ENCODE measurements at regions not wholly inside any gene's neighbourhood (a gene's known extent, or its start where the extent isn't known, plus 50 kb on each side); places are given as distances from the start of the nearest gene placed in this dataset.
A peak's percentile ranks its signal among the peaks of the same experiment; 100 is the strongest.

DNA sequence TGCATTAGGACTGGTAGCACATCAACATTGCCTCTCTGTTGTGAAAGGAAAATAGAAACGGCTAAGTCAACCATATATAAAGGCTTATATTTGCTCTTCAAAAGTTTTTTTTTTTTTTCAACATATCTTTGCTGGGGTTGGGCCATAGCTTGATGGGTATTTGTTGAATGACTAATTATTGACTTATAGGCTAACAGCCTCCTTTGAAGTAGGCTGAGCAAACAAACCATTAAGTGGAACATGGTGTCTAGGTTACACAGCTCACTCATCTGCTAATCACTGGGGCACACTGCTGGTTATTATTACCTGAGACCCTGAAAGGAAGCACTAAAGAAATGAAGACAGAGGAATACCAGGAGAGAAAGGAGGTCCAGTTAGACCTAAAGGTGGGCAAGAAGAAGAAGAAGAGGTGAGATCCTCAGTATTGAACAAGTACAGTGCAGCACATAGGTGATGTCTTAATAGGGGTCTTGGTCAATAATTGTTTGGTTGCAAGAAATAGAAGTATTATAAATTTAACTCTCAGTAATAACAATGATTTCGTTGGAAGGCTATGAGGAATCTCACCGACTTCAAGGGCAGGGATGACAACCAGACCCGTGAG is 139.4 kb downstream of the RPLP1 start:
- no peak overlapping the region for H2AFZ ChIP-seq (ENCODE audit: low read length)
- no peaks in the 10 kb centered on the region for H3K27me3 ChIP-seq (ENCODE audit: low read length)
- no peak overlapping the region for H3K27ac ChIP-seq (ENCODE audit: low read length)
- H3K79me2 ChIP-seq (ENCODE audit: low read length), result no peaks in the 10 kb centered on the region
- no peaks in the 10 kb centered on the region for H4K20me1 ChIP-seq (ENCODE audit: insufficient read depth, low read depth, low read length)
- no peaks in the 10 kb centered on the region for H3K4me1 ChIP-seq (ENCODE audit: low read length)
- H3K9ac ChIP-seq (ENCODE audit: low read length), result no peak overlapping the region
- no peak overlapping the region for H3K4me2 ChIP-seq (ENCODE audit: low read depth, low read length, poor library complexity, severe bottlenecking)
- no peaks in the 10 kb centered on the region for H3K9me3 ChIP-seq (ENCODE audit: low read length)
- no peak for DNase-seq
- H3K9me2 ChIP-seq (replicated peaks; ENCODE audit: insufficient read depth, low read length), result no peaks in the 10 kb centered on the region
- no peak overlapping the region for H3K4me3 ChIP-seq (ENCODE audit: low read length)
- no peaks in the 10 kb centered on the region for H3K36me3 ChIP-seq (ENCODE audit: insufficient read depth, low read length)

DNA sequence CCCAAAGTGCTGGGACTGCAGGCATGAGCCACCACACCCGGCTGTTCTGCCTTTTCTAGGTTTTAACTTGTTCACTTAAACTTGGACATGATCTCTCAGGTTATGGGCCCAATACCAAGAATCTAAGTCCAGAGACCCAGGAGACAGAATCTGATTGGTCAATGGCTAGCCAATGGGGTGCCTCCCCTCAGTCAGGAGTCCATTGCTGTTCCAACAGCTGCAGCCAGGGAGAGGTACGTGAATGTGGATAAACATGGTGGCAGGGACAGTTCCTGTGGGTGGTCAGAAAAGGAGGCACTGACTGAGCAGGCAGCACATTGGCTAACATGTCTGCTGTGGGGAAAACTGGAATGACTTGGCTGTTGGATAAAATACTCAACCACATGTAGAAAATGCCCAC is 140.3 kb downstream of the RPLP1 start:
- H3K4me3 ChIP-seq (ENCODE audit: low read length), result no peak overlapping the region
- peak; percentile 62 for DNase-seq
- H3K4me2 ChIP-seq (ENCODE audit: low read depth, low read length, poor library complexity, severe bottlenecking), result no peak overlapping the region
- H2AFZ ChIP-seq (ENCODE audit: low read length), result no peak overlapping the region
- H3K4me1 ChIP-seq (ENCODE audit: low read length), result no peaks in the 10 kb centered on the region
- H3K36me3 ChIP-seq (ENCODE audit: insufficient read depth, low read length), result no peaks in the 10 kb centered on the region
- H4K20me1 ChIP-seq (ENCODE audit: insufficient read depth, low read depth, low read length), result no peaks in the 10 kb centered on the region
- no peaks in the 10 kb centered on the region for H3K9me3 ChIP-seq (ENCODE audit: low read length)
- no peaks in the 10 kb centered on the region for H3K9me2 ChIP-seq (replicated peaks; ENCODE audit: insufficient read depth, low read length)
- H3K79me2 ChIP-seq (ENCODE audit: low read length), result no peaks in the 10 kb centered on the region
- no peaks in the 10 kb centered on the region for H3K27me3 ChIP-seq (ENCODE audit: low read length)
- H3K9ac ChIP-seq (ENCODE audit: low read length), result no peak overlapping the region
- no peak overlapping the region for H3K27ac ChIP-seq (ENCODE audit: low read length)

GRCh38 chr15:69593488-69593887 is 140.9 kb downstream of the RPLP1 start:
- no peak overlapping the region for H3K4me2 ChIP-seq (ENCODE audit: low read depth, low read length, poor library complexity, severe bottlenecking)
- DNase-seq, result no peak
- no peak overlapping the region for H3K9ac ChIP-seq (ENCODE audit: low read length)
- no peaks in the 10 kb centered on the region for H3K4me1 ChIP-seq (ENCODE audit: low read length)
- no peak overlapping the region for H3K27ac ChIP-seq (ENCODE audit: low read length)
- no peak overlapping the region for H3K4me3 ChIP-seq (ENCODE audit: low read length)
- no peak overlapping the region for H2AFZ ChIP-seq (ENCODE audit: low read length)
- H3K9me2 ChIP-seq (replicated peaks; ENCODE audit: insufficient read depth, low read length), result no peaks in the 10 kb centered on the region
- H3K36me3 ChIP-seq (ENCODE audit: insufficient read depth, low read length), result no peaks in the 10 kb centered on the region
- no peaks in the 10 kb centered on the region for H3K79me2 ChIP-seq (ENCODE audit: low read length)
- no peaks in the 10 kb centered on the region for H3K27me3 ChIP-seq (ENCODE audit: low read length)
- H4K20me1 ChIP-seq (ENCODE audit: insufficient read depth, low read depth, low read length), result no peaks in the 10 kb centered on the region
- no peaks in the 10 kb centered on the region for H3K9me3 ChIP-seq (ENCODE audit: low read length)

GRCh38 chr15:69593981-69594966 is 141.7 kb downstream of the RPLP1 start:
- no peaks in the 10 kb centered on the region for H3K36me3 ChIP-seq (ENCODE audit: insufficient read depth, low read length)

GRCh38 chr15:69595009-69595791 is 142.6 kb downstream of the RPLP1 start:
- H3K27me3 ChIP-seq (ENCODE audit: low read length), result no peaks in the 10 kb centered on the region
- no peak overlapping the region for H2AFZ ChIP-seq (ENCODE audit: low read length)
- H3K27ac ChIP-seq (ENCODE audit: low read length), result no peak overlapping the region
- no peak overlapping the region for H3K9ac ChIP-seq (ENCODE audit: low read length)
- no peaks in the 10 kb centered on the region for H3K4me1 ChIP-seq (ENCODE audit: low read length)
- H4K20me1 ChIP-seq (ENCODE audit: insufficient read depth, low read depth, low read length), result peaks cover 3% of the 10 kb centered on the region; the same call in 1 of the 2 replicates
- no peaks in the 10 kb centered on the region for H3K79me2 ChIP-seq (ENCODE audit: low read length)
- H3K9me3 ChIP-seq (ENCODE audit: low read length), result no peaks in the 10 kb centered on the region
- no peak overlapping the region for H3K4me2 ChIP-seq (ENCODE audit: low read depth, low read length, poor library complexity, severe bottlenecking)
- no peak overlapping the region for H3K4me3 ChIP-seq (ENCODE audit: low read length)
- no peaks in the 10 kb centered on the region for H3K36me3 ChIP-seq (ENCODE audit: insufficient read depth, low read length)
- no peaks in the 10 kb centered on the region for H3K9me2 ChIP-seq (replicated peaks; ENCODE audit: insufficient read depth, low read length)
- DNase-seq, result no peak

More at GRCh38 chr15:69593981-69594966, 141.7 kb downstream of the RPLP1 start:
- H4K20me1 ChIP-seq (ENCODE audit: insufficient read depth, low read depth, low read length), result peaks cover 2% of the 10 kb centered on the region; the same call in 1 of the 2 replicates
- H3K9me3 ChIP-seq (ENCODE audit: low read length), result no peaks in the 10 kb centered on the region
- no peaks in the 10 kb centered on the region for H3K79me2 ChIP-seq (ENCODE audit: low read length)
- no peaks in the 10 kb centered on the region for H3K4me1 ChIP-seq (ENCODE audit: low read length)
- no peak overlapping the region for H3K9ac ChIP-seq (ENCODE audit: low read length)
- H3K27ac ChIP-seq (ENCODE audit: low read length), result no peak overlapping the region
- H2AFZ ChIP-seq (ENCODE audit: low read length), result no peak overlapping the region
- no peaks in the 10 kb centered on the region for H3K27me3 ChIP-seq (ENCODE audit: low read length)
- H3K4me3 ChIP-seq (ENCODE audit: low read length), result no peak overlapping the region
- no peaks in the 10 kb centered on the region for H3K9me2 ChIP-seq (replicated peaks; ENCODE audit: insufficient read depth, low read length)
- no peak overlapping the region for H3K4me2 ChIP-seq (ENCODE audit: low read depth, low read length, poor library complexity, severe bottlenecking)
- no peak for DNase-seq

DNA sequence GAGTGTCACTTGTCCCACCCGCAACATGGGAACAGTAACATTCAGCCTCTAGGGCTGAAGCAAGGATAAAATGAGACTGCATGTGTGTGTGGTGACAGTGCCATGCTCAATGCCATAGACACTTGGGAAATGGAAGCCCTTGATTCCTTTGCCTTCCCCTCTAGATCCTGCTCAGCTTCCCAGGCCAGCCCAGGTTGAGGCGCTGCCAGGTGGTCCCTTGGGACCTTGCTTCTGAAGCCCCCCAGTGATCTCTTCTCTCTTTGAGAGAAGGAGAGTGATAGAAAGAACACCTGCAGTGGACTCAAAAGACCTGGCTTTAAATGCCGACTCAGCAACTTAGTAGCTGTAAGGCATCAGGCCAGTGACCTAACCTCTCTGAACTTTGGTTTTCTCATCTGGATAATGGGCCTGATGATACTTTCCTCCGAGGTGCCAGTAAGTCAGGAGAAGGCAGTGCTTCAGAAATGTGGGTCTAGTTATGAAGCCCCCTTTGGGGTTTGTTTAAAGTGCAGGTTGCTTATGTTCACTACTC is 144.5 kb downstream of the RPLP1 start:
- H3K36me3 ChIP-seq (ENCODE audit: insufficient read depth, low read length), result no peaks in the 10 kb centered on the region
- no peaks in the 10 kb centered on the region for H3K27me3 ChIP-seq (ENCODE audit: low read length)
- H2AFZ ChIP-seq (ENCODE audit: low read length), result no peak overlapping the region
- no peak overlapping the region for H3K27ac ChIP-seq (ENCODE audit: low read length)
- no peaks in the 10 kb centered on the region for H3K9me3 ChIP-seq (ENCODE audit: low read length)
- H3K9me2 ChIP-seq (replicated peaks; ENCODE audit: insufficient read depth, low read length), result no peaks in the 10 kb centered on the region
- no peak for DNase-seq
- no peak overlapping the region for H3K4me2 ChIP-seq (ENCODE audit: low read depth, low read length, poor library complexity, severe bottlenecking)
- no peak overlapping the region for H3K9ac ChIP-seq (ENCODE audit: low read length)
- no peaks in the 10 kb centered on the region for H3K79me2 ChIP-seq (ENCODE audit: low read length)
- no peaks in the 10 kb centered on the region for H3K4me1 ChIP-seq (ENCODE audit: low read length)
- H4K20me1 ChIP-seq (ENCODE audit: insufficient read depth, low read depth, low read length), result peaks cover 3% of the 10 kb centered on the region; the same call in 1 of the 2 replicates
- H3K4me3 ChIP-seq (ENCODE audit: low read length), result no peak overlapping the region

GRCh38 chr15:69599271-69599670 is 146.7 kb downstream of the RPLP1 start:
- Histone ChIP-seq H3K9me3 (ENCODE audit: low read length) (no peaks in the 10 kb centered on the region), H3K27ac (ENCODE audit: low read length) (no peak overlapping the region), H3K27me3 (ENCODE audit: low read length) (no peaks in the 10 kb centered on the region), H3K4me3 (ENCODE audit: low read length) (no peak overlapping the region), H2AFZ (ENCODE audit: low read length) (no peak overlapping the region), H3K4me2 (ENCODE audit: low read depth, low read length, poor library complexity, severe bottlenecking) (no peak overlapping the region), H4K20me1 (ENCODE audit: insufficient read depth, low read depth, low read length) (peaks cover 3% of the 10 kb centered on the region; the same call in 1 of the 2 replicates), H3K4me1 (ENCODE audit: low read length) (no peaks in the 10 kb centered on the region), H3K9ac (ENCODE audit: low read length) (no peak overlapping the region), H3K9me2 (replicated peaks; ENCODE audit: insufficient read depth, low read length) (no peaks in the 10 kb centered on the region), H3K36me3 (ENCODE audit: insufficient read depth, low read length) (no peaks in the 10 kb centered on the region), H3K79me2 (ENCODE audit: low read length) (no peaks in the 10 kb centered on the region)
- no peak for DNase-seq

Data from Karpas-422 (cell line).